Left ventricle myocardium inferior (tissue), 1 donor: ENCODE measurements at regions not wholly inside any gene's neighbourhood (a gene's known extent, or its start where the extent isn't known, plus 50 kb on each side); places are given as distances from the start of the nearest gene placed in this dataset.

Experiments used
- DNase-seq: peaks from one replicate; pipeline ENCODE4 v3.0.0-alpha.2; 2020
- H3K27ac ChIP-seq: fragments of 200-600 bp; replicated peaks from 2 replicates; pipeline ENCODE4 v1.8.0; 2021
- H3K27me3 ChIP-seq: fragments of 200-600 bp; 2 replicates; pipeline ENCODE4 v1.8.0; 2021; ENCODE audit warnings: low read depth
- H3K36me3 ChIP-seq: fragments of 200-600 bp; 2 replicates; pipeline ENCODE4 v1.8.0; 2021
- H3K4me1 ChIP-seq: fragments of 200-600 bp; 2 replicates; pipeline ENCODE4 v1.8.0; 2021
- H3K4me3 ChIP-seq: fragments of 200-600 bp; 2 replicates; pipeline ENCODE4 v1.8.0; 2021; ENCODE audit warnings: mild to moderate bottlenecking, moderate library complexity
- H3K9me3 ChIP-seq: fragments of 200-600 bp; replicated peaks from 2 replicates; pipeline ENCODE4 v1.8.0; 2021
- CTCF ChIP-seq: fragments of 200-600 bp; IDR thresholded peaks from 2 replicates; pipeline ENCODE4 v1.8.0; 2021; ENCODE audit warnings: antibody characterized with exemption, mild to moderate bottlenecking, borderline replicate concordance
- intact Hi-C: fragments of 100-400 bp; cut with micrococcal nuclease; formaldehyde crosslinking; loops from one replicate; pipeline ENCODE4 v1.11.0; 2022
- donor health status: DM: no; HTN: yes; CAD: no; lungs with severe emphysema.

- intact Hi-C loops = no loop called here
- DNase-seq = no peak
These were observed 111.7 kb upstream of the CDH5 start for GRCh38 chr16:66254751-66255150.

GRCh38 chr16:66254106-66254505, 112.4 kb upstream of the CDH5 start:
- H3K9me3 ChIP-seq = no peaks in the 10 kb centered on the region
- peaks cover 23% of the 10 kb centered on the region for H3K4me1 ChIP-seq
- DNase-seq = no peak
- H3K27me3 ChIP-seq = no peaks in the 10 kb centered on the region
- H3K4me3 ChIP-seq = no peak overlapping the region
- H3K27ac ChIP-seq = no peak overlapping the region
- intact Hi-C loops = no loop called here
- TF ChIP-seq CTCF = no peak
- H3K36me3 ChIP-seq = no peaks in the 10 kb centered on the region

More at GRCh38 chr16:66254751-66255150, 111.7 kb upstream of the CDH5 start:
- Histone ChIP-seq H3K4me1 (peaks cover 21% of the 10 kb centered on the region), H3K36me3 (no peaks in the 10 kb centered on the region), H3K9me3 (no peaks in the 10 kb centered on the region), H3K27me3 (no peaks in the 10 kb centered on the region), H3K4me3 (no peak overlapping the region), H3K27ac (no peak overlapping the region)
- no peak for TF ChIP-seq CTCF

- DNase-seq = no peak
- Histone ChIP-seq H3K4me1 (peaks cover 42% of the 10 kb centered on the region), H3K27ac (peak overlapping the region; percentile 73), H3K27me3 (no peaks in the 10 kb centered on the region), H3K36me3 (no peaks in the 10 kb centered on the region), H3K9me3 (no peaks in the 10 kb centered on the region), H3K4me3 (no peak overlapping the region)
- TF ChIP-seq CTCF = no peak
- intact Hi-C loops = no loop called here
These were observed 114.9 kb upstream of the CDH5 start for GRCh38 chr16:66251476-66252160.

DNA sequence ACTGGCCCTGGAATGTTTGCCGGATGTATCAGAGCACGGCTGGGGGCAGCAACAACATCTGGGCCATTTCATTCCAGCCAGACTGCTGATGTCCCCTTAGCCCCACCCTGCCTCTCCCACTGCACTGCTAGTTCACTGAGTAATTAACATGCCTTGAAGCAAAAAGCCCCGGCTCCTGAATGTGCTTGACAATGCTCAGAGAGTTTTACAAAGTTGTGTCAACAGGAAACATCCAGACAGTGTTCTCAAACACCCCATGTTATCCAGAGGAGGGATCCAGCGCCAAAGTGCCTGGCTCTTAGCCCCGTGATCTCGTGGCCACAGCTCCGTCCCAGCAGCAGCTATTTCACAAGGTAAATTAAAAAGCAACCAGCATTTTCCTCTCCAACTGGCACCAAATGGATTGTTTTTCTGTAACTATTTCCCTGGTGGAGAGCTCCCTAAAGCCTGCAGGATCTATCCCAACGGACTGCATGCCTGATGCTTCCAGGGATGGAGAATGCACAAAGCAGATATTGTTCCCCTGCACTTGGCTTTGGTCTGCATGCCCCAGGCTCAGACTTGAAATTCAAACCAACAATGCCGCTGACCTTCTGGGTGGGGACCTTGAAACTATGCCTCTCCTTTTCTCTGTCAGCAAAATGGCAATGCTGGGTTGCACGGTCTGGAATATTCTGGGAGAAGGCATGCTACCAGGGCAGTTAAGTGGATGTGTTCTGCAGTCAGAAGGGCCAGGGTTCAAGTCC, 115.6 kb upstream of the CDH5 start:
- H3K27me3 ChIP-seq = no peaks in the 10 kb centered on the region
- H3K4me3 ChIP-seq = no peak overlapping the region
- intact Hi-C loops = no loop called here
- H3K27ac ChIP-seq = peak overlapping the region; percentile 73
- DNase-seq = peak; percentile 84
- no peaks in the 10 kb centered on the region for H3K36me3 ChIP-seq
- TF ChIP-seq CTCF = no peak
- no peaks in the 10 kb centered on the region for H3K9me3 ChIP-seq
- H3K4me1 ChIP-seq = peaks cover 48% of the 10 kb centered on the region

DNA sequence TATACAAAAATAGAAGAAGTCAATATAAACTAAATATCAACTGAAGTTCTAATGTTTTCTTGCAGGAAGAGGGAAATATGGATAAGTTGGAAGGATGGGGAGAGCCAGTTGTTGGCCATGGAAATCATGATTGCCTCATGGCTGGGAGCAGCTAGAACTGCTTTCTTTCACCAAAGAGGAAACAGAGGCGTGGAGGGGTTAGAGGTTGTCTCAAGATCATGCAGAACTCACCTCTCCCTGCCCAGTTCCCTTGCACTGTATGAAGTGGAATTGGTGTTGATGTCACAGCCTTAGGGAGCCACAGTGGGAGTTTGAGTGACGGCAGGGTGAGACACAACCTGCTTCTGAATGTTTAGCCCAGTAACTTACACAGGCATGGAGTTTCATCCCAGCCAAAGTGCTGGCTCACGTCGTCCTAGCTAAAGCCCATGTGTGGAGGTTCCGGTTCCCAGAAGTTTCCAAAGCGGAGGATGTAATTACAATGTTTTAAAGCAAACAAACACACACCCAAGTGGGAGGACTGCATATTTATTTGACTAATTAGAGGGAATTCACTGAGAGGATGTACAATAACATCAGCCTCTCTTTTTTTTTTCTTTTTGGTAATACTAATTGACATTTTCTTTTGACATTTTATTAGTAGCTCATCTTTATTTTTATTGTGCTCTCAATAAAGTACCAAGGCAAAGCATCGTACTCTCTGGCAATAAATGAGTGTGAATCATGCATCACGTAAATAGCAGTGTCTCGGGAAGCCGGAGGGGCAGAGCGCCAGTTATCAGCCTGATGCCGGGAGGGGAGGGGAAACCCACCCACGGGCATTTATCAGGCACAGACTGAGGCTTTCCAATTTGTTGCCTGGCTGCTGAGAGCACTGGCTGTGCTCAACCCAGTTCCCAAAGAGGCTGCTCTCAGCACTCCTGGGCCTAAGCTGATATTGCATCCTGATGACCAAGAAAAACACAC, 118.7 kb upstream of the CDH5 start:
- peaks cover 2% of the 10 kb centered on the region for H3K27me3 ChIP-seq
- intact Hi-C loops = no loop called here
- H3K4me1 ChIP-seq = peaks cover 53% of the 10 kb centered on the region
- H3K36me3 ChIP-seq = no peaks in the 10 kb centered on the region
- DNase-seq = peak; percentile 81
- no peak for TF ChIP-seq CTCF
- no peak overlapping the region for H3K4me3 ChIP-seq
- no peaks in the 10 kb centered on the region for H3K9me3 ChIP-seq
- H3K27ac ChIP-seq = peak overlapping the region; percentile 72
